ENCODE measurements at regions not wholly inside any gene's neighbourhood (a gene's known extent, or its start where the extent isn't known, plus 50 kb on each side); places are given as distances from the start of the nearest gene placed in this dataset.
A peak's percentile ranks its signal among the peaks of the same experiment; 100 is the strongest.

GRCh38 chr4:14887842-14888433 is 114.3 kb upstream of the CPEB2 start:
- FAIRE-seq (peak; percentile 32), DNase-seq (ENCODE audit: low read depth, low spot score) (no peak)
- Histone ChIP-seq H3K4me1 (ENCODE audit: control insufficient read depth, extremely low read depth, insufficient read depth, low read length) (peaks cover 14% of the 10 kb centered on the region), H3K9me1 (ENCODE audit: control insufficient read depth, extremely low read depth, insufficient read depth, low read length) (no peaks in the 10 kb centered on the region), H3K9ac (ENCODE audit: control insufficient read depth, extremely low read depth, insufficient read depth, low read length) (no peak overlapping the region), H3K27ac (ENCODE audit: control insufficient read depth, insufficient read depth, low read length) (peak overlapping the region; percentile 42), H3K9me3 (ENCODE audit: control insufficient read depth, low read depth, low read length) (no peaks in the 10 kb centered on the region), H3K4me3 (ENCODE audit: control insufficient read depth in 2 of 3, extremely low read depth in 1 of 3, insufficient read depth in 2 of 3, low read depth in 1 of 3, low read length in 3 of 3) (no peak overlapping the region), H3K27me3 (ENCODE audit: control insufficient read depth, extremely low read depth, insufficient read depth, low read length) (no peaks in the 10 kb centered on the region), H3K79me2 (ENCODE audit: control insufficient read depth, insufficient read depth, low read length) (no peaks in the 10 kb centered on the region), H4K20me1 (ENCODE audit: control insufficient read depth, extremely low read depth, insufficient read depth, low read length) (no peaks in the 10 kb centered on the region), H2AFZ (ENCODE audit: control insufficient read depth, low read length) (no peak overlapping the region), H3K36me3 (ENCODE audit: control insufficient read depth in 2 of 2, extremely low read depth in 1 of 2, insufficient read depth in 2 of 2, low read length in 2 of 2) (no peaks in the 10 kb centered on the region), H3K4me2 (ENCODE audit: control insufficient read depth, extremely low read depth, insufficient read depth, low read depth, low read length) (no peak overlapping the region)
- TF ChIP-seq EZH2 (IDR thresholded peaks at IDR 0.05; ENCODE audit: low read length) = no peak
- no peak for TF ChIP-seq CTCF (optimal IDR thresholded peaks at IDR 0.05 in 1 of 3, IDR thresholded peaks at IDR 0.05 in 1 of 3, conservative IDR thresholded peaks at IDR 0.05 in 1 of 3; ENCODE audit: extremely low read depth in 1 of 3, insufficient read depth in 2 of 3, low read length in 3 of 3)
- dilution Hi-C loops (cut with MboI; ENCODE audit: extremely low pct_ligation_motif_present, low sequenced_read_pairs) = no loop called here

GRCh38 chr4:14888790-14889572 is 113.3 kb upstream of the CPEB2 start:
- FAIRE-seq = peak; percentile 61
- DNase-seq (ENCODE audit: low read depth, low spot score) = no peak
- Histone ChIP-seq H3K4me3 (ENCODE audit: control insufficient read depth in 2 of 3, extremely low read depth in 1 of 3, insufficient read depth in 2 of 3, low read depth in 1 of 3, low read length in 3 of 3) (no peak overlapping the region), H3K9me1 (ENCODE audit: control insufficient read depth, extremely low read depth, insufficient read depth, low read length) (no peaks in the 10 kb centered on the region), H4K20me1 (ENCODE audit: control insufficient read depth, extremely low read depth, insufficient read depth, low read length) (no peaks in the 10 kb centered on the region), H3K27ac (ENCODE audit: control insufficient read depth, insufficient read depth, low read length) (peak overlapping the region; percentile 42), H3K9ac (ENCODE audit: control insufficient read depth, extremely low read depth, insufficient read depth, low read length) (no peak overlapping the region), H3K4me2 (ENCODE audit: control insufficient read depth, extremely low read depth, insufficient read depth, low read depth, low read length) (peak overlapping the region; percentile 25), H3K9me3 (ENCODE audit: control insufficient read depth, low read depth, low read length) (no peaks in the 10 kb centered on the region), H3K4me1 (ENCODE audit: control insufficient read depth, extremely low read depth, insufficient read depth, low read length) (peaks cover 22% of the 10 kb centered on the region), H3K36me3 (ENCODE audit: control insufficient read depth in 2 of 2, extremely low read depth in 1 of 2, insufficient read depth in 2 of 2, low read length in 2 of 2) (no peaks in the 10 kb centered on the region), H3K27me3 (ENCODE audit: control insufficient read depth, extremely low read depth, insufficient read depth, low read length) (no peaks in the 10 kb centered on the region), H3K79me2 (ENCODE audit: control insufficient read depth, insufficient read depth, low read length) (no peaks in the 10 kb centered on the region), H2AFZ (ENCODE audit: control insufficient read depth, low read length) (no peak overlapping the region)
- TF ChIP-seq EZH2 (IDR thresholded peaks at IDR 0.05; ENCODE audit: low read length) (no peak), CTCF (optimal IDR thresholded peaks at IDR 0.05 in 1 of 3, IDR thresholded peaks at IDR 0.05 in 1 of 3, conservative IDR thresholded peaks at IDR 0.05 in 1 of 3; ENCODE audit: extremely low read depth in 1 of 3, insufficient read depth in 2 of 3, low read length in 3 of 3) (no peak)
- dilution Hi-C loops (cut with MboI; ENCODE audit: extremely low pct_ligation_motif_present, low sequenced_read_pairs) = no loop called here
